ENCODE measurements at regions not wholly inside any gene's neighbourhood (a gene's known extent, or its start where the extent isn't known, plus 50 kb on each side); places are given as distances from the start of the nearest gene placed in this dataset.
"Not testable (repeated sequence)": the region's sequence is repeated elsewhere in the genome, so short reads cannot be mapped to it uniquely, and the experiment has no call there.

- DNase-seq, result not testable (repeated sequence)
Observed at GRCh38 chr12:20160899-20161298, 207.4 kb upstream of the PDE3A start.

- DNase-seq, result no peak
Observed at GRCh38 chr12:20174528-20175175, 193.7 kb upstream of the PDE3A start.

DNA sequence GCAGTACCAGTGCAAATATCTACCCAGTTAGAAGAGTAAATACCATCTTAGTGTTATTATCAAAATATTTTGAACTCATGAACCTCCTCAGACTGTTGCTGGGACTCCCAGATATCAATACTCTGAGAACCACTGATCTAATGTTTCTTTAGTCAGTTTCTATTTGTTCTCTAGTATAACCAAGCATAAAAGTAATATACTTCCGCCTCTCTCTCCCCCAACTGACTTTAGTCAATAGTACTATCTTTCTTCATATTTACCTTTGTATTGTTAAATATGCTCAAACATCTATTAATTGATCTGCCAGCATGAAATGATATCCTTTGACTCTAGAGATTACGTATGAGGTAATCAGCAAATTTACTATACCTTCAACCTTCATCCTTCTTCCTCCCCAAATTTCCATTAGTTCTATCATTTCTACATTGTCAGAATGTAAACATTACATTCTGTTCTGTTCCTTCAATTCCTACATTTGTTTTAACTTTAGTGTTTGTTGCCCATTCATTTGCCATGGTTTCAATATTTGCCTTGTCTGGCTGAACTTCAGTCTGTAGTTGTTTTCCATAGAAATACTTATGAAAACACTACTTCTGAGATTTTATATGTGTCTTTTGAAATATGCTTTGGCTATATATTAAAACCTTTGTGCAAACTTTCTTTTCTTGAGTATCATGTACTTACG is 192.5 kb upstream of the PDE3A start:
- no peak for DNase-seq

DNA sequence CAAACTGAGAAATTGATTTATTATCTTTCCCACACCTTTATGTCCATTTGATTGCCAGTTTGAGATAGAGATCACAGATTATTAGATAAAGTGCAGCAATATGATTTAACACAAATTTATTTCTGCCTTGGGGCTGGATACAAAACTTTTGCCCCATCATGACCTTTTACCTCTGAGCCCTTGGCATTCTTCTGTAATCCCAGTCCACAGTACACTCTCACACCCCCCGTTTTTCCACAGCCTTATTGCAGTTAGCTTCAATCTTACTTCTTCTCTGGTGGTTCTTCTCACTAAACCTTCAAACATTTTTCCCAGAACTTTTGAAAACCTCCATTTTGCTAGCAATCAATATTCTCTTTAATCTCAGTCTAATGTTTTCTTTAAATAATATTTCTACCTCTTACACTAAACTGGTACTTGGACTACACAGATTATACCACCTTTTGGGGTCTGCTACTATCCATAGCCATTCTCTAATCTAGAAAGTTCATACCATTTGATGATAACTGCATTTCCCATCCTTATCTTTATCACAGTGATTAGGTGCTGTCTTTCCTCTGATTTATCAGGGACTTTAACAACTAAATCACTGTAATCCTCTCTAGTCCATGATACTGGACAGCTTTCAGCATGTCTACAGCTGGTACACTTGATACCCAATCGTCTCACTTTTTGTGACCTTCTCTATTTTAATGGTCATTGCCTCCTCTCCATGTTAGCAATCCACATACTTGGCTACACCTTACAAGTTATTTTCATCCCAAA is 186.7 kb upstream of the PDE3A start:
- no peak for DNase-seq

- DNase-seq, result no peak
Observed at GRCh38 chr12:20183563-20183962, 184.8 kb upstream of the PDE3A start.

GRCh38 chr12:20184514-20184913 is 183.8 kb upstream of the PDE3A start:
- DNase-seq, result no peak

GRCh38 chr12:20187456-20187855 is 180.9 kb upstream of the PDE3A start:
- DNase-seq, result no peak

- no peak for DNase-seq
Observed at GRCh38 chr12:20188930-20189653, 179.2 kb upstream of the PDE3A start.

DNA sequence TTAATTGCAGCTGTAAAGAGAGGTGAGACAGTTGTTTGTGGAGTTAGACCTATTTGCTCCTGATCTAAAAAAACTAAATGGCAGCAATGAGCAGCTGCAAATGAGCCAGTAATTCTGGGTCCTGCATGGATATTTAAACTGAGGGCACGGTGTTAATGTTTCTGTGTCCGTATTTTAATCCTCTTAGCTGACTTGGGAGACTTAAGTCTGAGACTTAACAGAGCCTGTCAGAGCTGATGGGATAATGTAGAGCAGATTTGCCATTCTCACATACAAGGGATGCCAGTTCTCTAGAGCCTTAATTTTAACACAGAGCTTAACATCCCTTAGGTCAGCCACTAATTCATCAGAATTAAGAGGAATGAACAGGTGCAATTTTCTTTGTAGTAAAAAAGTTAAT is 178.6 kb upstream of the PDE3A start:
- no peak for DNase-seq

DNA sequence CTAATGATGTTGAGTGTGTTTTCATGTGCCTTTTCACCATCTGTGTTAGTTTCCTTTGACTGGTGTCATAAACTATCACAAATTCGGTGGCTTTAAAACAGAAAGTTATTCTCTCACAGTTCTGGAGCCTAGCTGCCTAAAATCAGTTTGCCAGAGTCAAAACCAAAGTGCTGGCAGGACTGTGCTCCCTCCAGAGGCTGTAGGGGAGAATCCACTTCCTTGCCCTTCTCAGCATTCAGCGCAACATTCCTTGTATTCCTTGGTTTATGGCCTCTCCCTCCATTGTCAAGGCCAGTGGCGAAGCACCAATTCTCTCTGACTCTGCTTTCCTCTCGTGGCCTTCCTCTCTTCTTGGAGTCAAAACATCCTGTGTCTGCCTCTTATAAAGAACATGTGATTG is 174.2 kb upstream of the PDE3A start:
- DNase-seq, result no peak

GRCh38 chr12:20196767-20197166 is 171.6 kb upstream of the PDE3A start:
- DNase-seq, result no peak

GRCh38 chr12:20197411-20197810 is 170.9 kb upstream of the PDE3A start:
- no peak for DNase-seq

DNA sequence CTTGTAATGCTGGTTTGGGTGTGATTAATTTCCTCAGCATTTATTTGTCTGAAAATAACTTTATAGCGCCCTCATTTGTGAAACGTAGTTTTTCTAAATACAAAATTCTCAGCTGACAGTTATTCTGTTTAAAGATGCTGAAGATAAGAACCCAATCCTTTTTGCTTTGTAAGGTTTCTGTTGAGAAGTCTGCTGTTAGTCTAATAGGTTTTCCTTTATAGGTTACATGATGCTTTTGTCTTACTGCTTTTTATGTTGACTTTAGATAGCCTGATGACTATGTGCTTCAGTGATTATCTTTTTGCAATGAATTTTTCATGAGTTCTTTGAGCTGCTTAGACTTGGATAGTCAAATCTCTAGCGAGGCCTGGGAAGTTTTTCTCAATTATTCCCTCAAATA is 168.6 kb upstream of the PDE3A start:
- no peak for DNase-seq

DNA sequence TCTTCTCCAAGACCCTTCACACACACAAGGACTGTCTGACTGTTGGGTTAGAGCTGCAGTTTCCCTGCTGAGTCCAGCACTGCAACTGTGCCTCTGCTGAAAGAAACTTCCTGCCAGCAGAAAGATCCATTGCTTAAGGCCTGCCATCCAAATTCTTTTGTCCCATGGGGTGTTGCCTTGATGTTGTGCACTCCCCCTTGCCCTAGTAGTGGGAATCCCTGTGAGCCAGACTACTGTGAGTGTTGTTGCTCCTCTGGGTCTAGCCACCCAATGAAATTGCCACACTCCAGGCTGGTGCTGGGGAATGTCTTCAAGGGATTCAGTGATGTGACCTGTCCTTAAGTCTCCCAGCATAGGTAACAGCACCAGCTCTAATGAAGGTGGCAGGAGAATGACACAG is 166.6 kb upstream of the PDE3A start:
- no peak for DNase-seq

GRCh38 chr12:20205854-20206253 is 162.5 kb upstream of the PDE3A start:
- no peak for DNase-seq

DNA sequence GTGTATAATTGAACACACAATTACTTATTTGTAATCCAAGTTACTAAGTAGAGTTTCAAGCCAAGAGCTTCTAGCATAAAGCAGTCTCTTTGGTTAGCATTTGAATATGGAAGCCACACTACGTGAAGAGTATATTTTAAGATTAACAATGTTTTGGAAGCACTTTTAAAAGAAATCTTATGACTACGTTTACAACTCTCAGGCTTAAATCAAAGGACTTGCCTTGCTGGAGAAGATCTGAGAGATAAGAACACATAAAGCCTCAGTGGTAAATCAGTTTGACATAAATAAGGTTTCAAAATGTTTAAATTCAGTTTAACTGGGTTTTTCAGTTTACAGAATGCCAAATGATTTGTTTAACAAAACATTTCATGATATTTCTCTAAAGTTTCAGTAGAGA is 161.9 kb upstream of the PDE3A start:
- DNase-seq, result no peak

DNA sequence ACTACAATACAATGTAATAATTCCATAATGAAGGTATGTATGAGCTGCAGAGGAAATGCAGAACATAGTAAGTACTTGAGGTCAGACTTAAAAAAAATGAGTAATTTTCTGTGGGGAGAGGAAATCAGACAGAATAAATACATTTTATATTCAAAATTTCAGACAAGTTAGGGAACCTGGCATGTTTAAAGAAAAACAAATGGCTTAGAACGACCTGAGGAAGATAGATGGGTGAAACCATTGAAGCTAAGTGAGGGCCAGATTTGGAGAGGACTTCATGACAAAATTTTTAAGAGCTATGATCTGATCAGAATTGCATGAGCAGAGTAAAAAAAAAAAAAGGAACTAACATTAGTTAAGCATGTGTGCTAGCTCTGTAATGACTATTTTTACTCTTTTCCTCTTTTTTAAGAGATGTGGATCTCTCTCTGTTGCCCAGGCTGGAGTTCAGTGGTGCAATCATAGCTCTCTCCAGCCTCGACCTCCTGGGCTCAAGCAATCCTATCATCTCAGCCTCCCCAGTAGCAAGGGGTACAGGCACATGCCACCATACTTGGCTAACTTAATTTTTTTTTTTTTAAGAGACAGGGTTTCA is 157.6 kb upstream of the PDE3A start:
- no peak for DNase-seq

DNA sequence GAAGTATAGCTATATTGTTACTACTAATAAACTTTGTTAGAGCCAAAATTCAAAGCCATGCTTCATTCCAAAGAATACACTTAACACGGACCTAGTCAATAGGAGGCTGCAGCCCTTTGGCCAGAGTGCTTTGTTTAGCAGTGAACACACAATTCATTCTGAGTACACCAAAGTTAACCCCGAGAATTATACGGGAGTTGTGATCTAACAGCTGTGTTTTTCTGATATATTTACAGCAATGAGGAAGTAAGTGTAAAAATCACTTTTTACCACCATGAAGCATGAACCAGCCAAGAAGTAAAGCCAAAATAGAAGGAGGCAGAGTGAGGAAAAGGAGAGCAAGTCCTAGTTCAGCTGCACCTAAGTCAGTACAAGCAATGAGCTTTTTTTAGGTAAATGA is 156.8 kb upstream of the PDE3A start:
- no peak for DNase-seq

GRCh38 chr12:20211981-20212421 is 156.3 kb upstream of the PDE3A start:
- no peak for DNase-seq

DNA sequence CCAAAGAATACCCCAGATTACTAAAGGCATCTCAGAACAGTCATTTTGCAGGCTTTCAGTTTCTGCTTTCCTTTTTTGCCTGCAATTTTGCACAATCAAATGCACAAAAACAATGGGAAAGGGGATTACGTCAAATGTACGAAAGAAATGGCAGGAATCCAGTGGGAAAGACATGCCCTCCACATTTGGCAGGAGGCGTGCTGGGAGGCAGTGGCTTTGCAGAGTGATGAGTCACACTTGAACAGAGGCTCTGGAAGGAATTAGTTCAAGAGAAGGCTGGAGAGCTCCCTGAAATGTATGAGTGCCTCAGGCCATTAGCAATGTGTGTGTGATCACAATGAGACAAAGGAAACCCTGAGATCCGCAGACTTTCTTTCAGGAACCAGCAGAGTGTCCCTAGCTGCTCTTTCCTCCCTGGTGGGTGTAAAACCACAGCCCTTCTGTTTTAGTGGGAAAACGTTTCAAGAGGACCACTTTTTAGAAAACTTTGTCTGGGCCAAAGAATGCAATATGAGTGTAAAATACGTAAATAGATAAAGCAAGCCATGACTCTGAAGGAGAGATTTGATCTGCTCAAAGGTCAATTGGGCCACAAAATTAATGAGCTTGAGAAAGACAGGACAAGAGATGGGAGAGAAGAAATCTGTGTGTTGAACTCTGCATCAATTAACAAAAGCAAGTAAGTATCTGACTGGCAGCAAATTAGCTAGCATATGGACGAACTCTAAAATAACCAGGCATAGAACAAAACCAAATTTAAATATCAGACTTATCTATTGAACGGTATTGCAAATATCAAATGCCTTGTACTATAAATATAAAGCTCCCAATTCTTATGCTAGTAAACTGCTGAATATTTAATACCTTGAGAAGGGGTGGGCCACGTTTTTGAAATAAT is 155.4 kb upstream of the PDE3A start:
- DNase-seq, result peak; percentile 56

GRCh38 chr12:20213723-20214625 is 154.4 kb upstream of the PDE3A start:
- DNase-seq, result no peak

All from NCI-H1436 (cell line).